OCI-LY7 (cell line): ENCODE measurements at regions not wholly inside any gene's neighbourhood (a gene's known extent, or its start where the extent isn't known, plus 50 kb on each side); places are given as distances from the start of the nearest gene placed in this dataset.

Source experiments
- BruUV-seq: library from RNA; stranded (reverse); fragments of 400-500 nt; replicated peaks from 2 replicates; lab custom pipeline; 2021; lab: Mats Ljungman, UMichigan
- CTCF ChIA-PET: fragments of 300-600 bp; sonication (Branson Sonifier 250); formaldehyde crosslinking; loops from one replicate; lab custom pipeline; 2022; ENCODE audit warnings: antibody characterized with exemption; ENCODE audit not compliant: unreplicated experiment; lab: Charles Lee
- POLR2A ChIA-PET: fragments of 300-600 bp; sonication (Branson Sonifier 250); formaldehyde crosslinking; loops from one replicate; lab custom pipeline; 2022; ENCODE audit warnings: antibody characterized with exemption; lab: Charles Lee
- DNase-seq: peaks from one replicate; pipeline ENCODE4 v3.0.0-alpha.2; 2015; ENCODE audit warnings: low spot score
- H2AFZ ChIP-seq: fragments of 200-600 bp; sonication (generic), shearing (Covaris generic); 2 replicates; pipeline ENCODE4 v1.6.1; 2014; ENCODE audit warnings: mild to moderate bottlenecking, antibody characterized with exemption, low read length, moderate library complexity
- H3K27ac ChIP-seq: fragments of 200-600 bp; sonication (generic); 2 replicates; pipeline ENCODE4 v1.5.1; 2014; ENCODE audit warnings: mixed run types, low read depth, mild to moderate bottlenecking, moderate library complexity, low read length, inconsistent platforms; ENCODE audit not compliant: poor library complexity, severe bottlenecking
- H3K36me3 ChIP-seq: fragments of 200-600 bp; sonication (generic); 2 replicates; pipeline ENCODE4 v1.6.1; 2014; ENCODE audit warnings: mild to moderate bottlenecking, antibody characterized with exemption, low read length, moderate library complexity, mixed read lengths; ENCODE audit not compliant: insufficient read depth
- H3K4me1 ChIP-seq: fragments of 200-600 bp; sonication (generic); 2 replicates; pipeline ENCODE4 v1.5.1; 2014; ENCODE audit warnings: mild to moderate bottlenecking, low read length; ENCODE audit not compliant: insufficient read depth, poor library complexity, severe bottlenecking
- H3K4me2 ChIP-seq: fragments of 200-600 bp; sonication (generic); 2 replicates; pipeline ENCODE4 v1.6.1; 2014; ENCODE audit warnings: mild to moderate bottlenecking, low read length
- H3K4me3 ChIP-seq: fragments of 200-600 bp; sonication (generic); 2 replicates; pipeline ENCODE4 v1.5.1; 2014; ENCODE audit warnings: mild to moderate bottlenecking, low read depth, low read length; ENCODE audit not compliant: poor library complexity, severe bottlenecking
- H3K79me2 ChIP-seq: fragments of 200-600 bp; sonication (generic); 2 replicates; pipeline ENCODE4 v1.6.1; 2016; ENCODE audit warnings: low read depth, mild to moderate bottlenecking, low read length, moderate library complexity, mixed read lengths; ENCODE audit not compliant: insufficient read depth
- H3K9me2 ChIP-seq: fragments of 200-600 bp; sonication (generic); 2 replicates; pipeline ENCODE4 v1.6.1; 2016; ENCODE audit warnings: mild to moderate bottlenecking, low read length, mixed read lengths; ENCODE audit not compliant: insufficient read depth
- H3K9me3 ChIP-seq: fragments of 200-600 bp; sonication (generic); 2 replicates; pipeline ENCODE4 v1.6.1; 2014; ENCODE audit warnings: mild to moderate bottlenecking, mixed run types, low read length, mixed read lengths
- H4K20me1 ChIP-seq: fragments of 200-600 bp; sonication (generic); 2 replicates; pipeline ENCODE4 v1.6.1; 2014; ENCODE audit warnings: mild to moderate bottlenecking, antibody characterized with exemption, low read length, moderate library complexity, mixed read lengths; ENCODE audit not compliant: insufficient read depth
- CTCF ChIP-seq: fragments of 200-600 bp; sonication (generic); conservative IDR thresholded peaks from 2 replicates; pipeline ENCODE4 v1.5.1; 2014; ENCODE audit warnings: mild to moderate bottlenecking, antibody characterized with exemption, low read length, moderate library complexity, mixed read lengths
- EZH2phosphoT487 ChIP-seq: fragments of 200-600 bp; sonication (generic); IDR thresholded peaks from 2 replicates; pipeline ENCODE4 v1.6.1; 2018; ENCODE audit warnings: low read depth, borderline replicate concordance, mild to moderate bottlenecking, mixed run types, antibody characterized with exemption, low read length, moderate library complexity, mixed read lengths
- intact Hi-C: fragments of 100-400 bp; cut with micrococcal nuclease; formaldehyde crosslinking; loops from one replicate; pipeline ENCODE4 v1.10.0; 2022; ENCODE audit not compliant: unreplicated experiment

GRCh38 chr11:129636926-129637325, 178.7 kb upstream of the TMEM45B start:
- no peaks in the 10 kb centered on the region for H3K4me1 ChIP-seq
- no peaks in the 10 kb centered on the region for H4K20me1 ChIP-seq
- no peak overlapping the region for H2AFZ ChIP-seq
- no TSS peak for BruUV-seq
- no peaks in the 10 kb centered on the region for H3K9me2 ChIP-seq
- no peaks in the 10 kb centered on the region for H3K79me2 ChIP-seq
- no peak for TF ChIP-seq CTCF
- no peak for TF ChIP-seq EZH2phosphoT487
- no peak overlapping the region for H3K4me3 ChIP-seq
- intact Hi-C loops: no loop called here
- ChIA-PET POLR2A (interaction anchor here (1.0 kb wide), 1 partner anchor 90 kb away, joined by 3 read pairs; no protein-coding TSS in a partner anchor), CTCF (no interaction called here)
- DNase-seq: no peak
- H3K27ac ChIP-seq: no peak overlapping the region
- no peaks in the 10 kb centered on the region for H3K36me3 ChIP-seq
- H3K4me2 ChIP-seq: no peak overlapping the region
- no peaks in the 10 kb centered on the region for H3K9me3 ChIP-seq

- H3K9me3 ChIP-seq: no peaks in the 10 kb centered on the region
- H3K4me2 ChIP-seq: no peak overlapping the region
- H3K4me3 ChIP-seq: no peak overlapping the region
- H4K20me1 ChIP-seq: no peaks in the 10 kb centered on the region
- no peaks in the 10 kb centered on the region for H3K4me1 ChIP-seq
- no peak for TF ChIP-seq CTCF
- no peak for TF ChIP-seq EZH2phosphoT487
- intact Hi-C loops: no loop called here
- no peaks in the 10 kb centered on the region for H3K9me2 ChIP-seq
- H3K27ac ChIP-seq: no peak overlapping the region
- POLR2A ChIA-PET: interaction anchor here (0.6 kb wide), 1 partner anchor 240 kb away, joined by 3 read pairs; no protein-coding TSS in a partner anchor
- CTCF ChIA-PET: no interaction called here
- no peaks in the 10 kb centered on the region for H3K36me3 ChIP-seq
- H3K79me2 ChIP-seq: no peaks in the 10 kb centered on the region
- DNase-seq: no peak
- no TSS peak for BruUV-seq
- no peak overlapping the region for H2AFZ ChIP-seq
Measured at GRCh38 chr11:129637473-129637872, 178.2 kb upstream of the TMEM45B start.

- Histone ChIP-seq H3K9me2 (no peaks in the 10 kb centered on the region), H3K27ac (no peak overlapping the region), H2AFZ (no peak overlapping the region), H3K4me1 (no peaks in the 10 kb centered on the region), H3K4me2 (no peak overlapping the region), H3K79me2 (no peaks in the 10 kb centered on the region), H3K9me3 (no peaks in the 10 kb centered on the region), H3K4me3 (no peak overlapping the region), H3K36me3 (no peaks in the 10 kb centered on the region), H4K20me1 (no peaks in the 10 kb centered on the region)
- DNase-seq: no peak
- intact Hi-C loops: no loop called here
- TF ChIP-seq EZH2phosphoT487: no peak
- no peak for TF ChIP-seq CTCF
- CTCF ChIA-PET: interaction anchor here (0.5 kb wide), 1 partner anchor 986 kb away, joined by 3 read pairs; no protein-coding TSS in a partner anchor
- no TSS peak for BruUV-seq
- POLR2A ChIA-PET: interaction anchor here (0.6 kb wide), 1 partner anchor 241 kb away, joined by 3 read pairs; no protein-coding TSS in a partner anchor
Measured at GRCh38 chr11:129637983-129638776, 177.5 kb upstream of the TMEM45B start.
